Lung (tissue), 11 donors: ENCODE measurements at regions not wholly inside any gene's neighbourhood (a gene's known extent, or its start where the extent isn't known, plus 50 kb on each side); places are given as distances from the start of the nearest gene placed in this dataset.
A peak's percentile ranks its signal among the peaks of the same experiment; 100 is the strongest.

ENCODE experiments used
- ATAC-seq: fragments of 200-7000 bp; cut with Tn5 transposase; one replicate; pipeline ENCODE4 v1.9.1; 2020; ENCODE audit warnings: moderate number of reproducible peaks; ENCODE audit not compliant: insufficient read depth, low FRiP score
- DNase-seq, 3 donors: peaks; one replicate each; pipeline ENCODE4 v3.0.0-alpha.2; 2013 to 2017
- H3K27ac ChIP-seq, 2 donors: one replicate each; pipeline ENCODE4 v1.5.1; 2013; ENCODE audit warnings: mild to moderate bottlenecking in 2 of 2, moderate library complexity in 2 of 2, control low read depth in 1 of 2, inconsistent platforms in 1 of 2, low read depth in 1 of 2, low read length in 1 of 2
- H3K27me3 ChIP-seq, 3 donors: one replicate each; pipeline ENCODE4 v1.5.1; 2013; ENCODE audit warnings: low read length in 2 of 3; ENCODE audit not compliant: control insufficient read depth in 3 of 3, insufficient read depth in 3 of 3
- H3K36me3 ChIP-seq, 4 donors: one replicate each; pipeline ENCODE4 v1.5.1; 2013; ENCODE audit warnings: low read length in 4 of 4, mild to moderate bottlenecking in 1 of 4, moderate library complexity in 1 of 4; ENCODE audit not compliant: control insufficient read depth in 4 of 4, insufficient read depth in 4 of 4
- H3K4me1 ChIP-seq, 5 donors: one replicate each; pipeline ENCODE4 v1.5.1; 2013; ENCODE audit warnings: low read length in 5 of 5, mild to moderate bottlenecking in 2 of 5, moderate library complexity in 1 of 5; ENCODE audit not compliant: control insufficient read depth in 5 of 5, insufficient read depth in 5 of 5
- H3K4me3 ChIP-seq: one replicate; pipeline ENCODE4 v1.5.1; 2013; ENCODE audit warnings: mild to moderate bottlenecking, control low read depth, moderate library complexity
- H3K9ac ChIP-seq, 2 donors: one replicate each; pipeline ENCODE4 v1.5.1; 2013; ENCODE audit warnings: low read length in 2 of 2, control low read depth in 1 of 2; ENCODE audit not compliant: insufficient read depth in 1 of 2
- H3K9me3 ChIP-seq, 4 donors: one replicate each; pipeline ENCODE4 v1.5.1; 2013; ENCODE audit warnings: low read length in 3 of 4, mild to moderate bottlenecking in 1 of 4, moderate library complexity in 1 of 4; ENCODE audit not compliant: control insufficient read depth in 4 of 4, insufficient read depth in 3 of 4
- CTCF ChIP-seq: IDR thresholded peaks from 2 replicates; pipeline ENCODE4 v1.5.1; 2012; ENCODE audit warnings: mild to moderate bottlenecking; ENCODE audit errors: control extremely low read depth, extremely low read depth
- WGBS, 2 donors: extraction: QIAGEN DNeasy Blood & Tissue Kit; methylation state at CpG; one replicate each; pipeline ENCODE4 v1.1.7; 2013; 5-methylcytosine and 5-hydroxymethylcytosine counted together
- donor health status: control.
- donor health status: control.
- donor health status: Bipolar disorder and iron deficiency.
- donor health status: healthy.
- donor health status: DM: yes; HTN: yes; CAD: no.

DNA sequence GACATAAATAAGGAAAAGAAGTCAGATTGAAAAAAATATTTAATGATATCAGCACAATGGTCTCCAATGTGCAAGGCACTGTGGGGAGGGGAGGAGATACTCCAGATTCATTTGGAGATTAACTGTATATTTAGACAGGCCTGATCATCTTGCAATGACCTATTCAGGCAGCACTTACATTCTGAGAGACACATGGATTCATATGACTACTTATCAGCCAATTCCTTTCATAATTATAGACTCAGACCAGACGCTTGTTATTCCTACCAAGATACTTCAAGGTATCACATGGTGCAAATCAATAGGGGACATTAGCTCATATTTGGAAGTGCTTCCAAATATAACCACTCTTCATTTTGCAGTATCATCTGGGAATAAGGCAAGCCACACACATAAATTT is 153.5 kb upstream of the TARS1 start:
- H3K27me3 ChIP-seq: no peaks in the 10 kb centered on the region
- H3K27ac ChIP-seq: no peak overlapping the region
- H3K4me1 ChIP-seq: peaks cover 0 to 10% (median 0%) of the 10 kb centered on the region in 5 donors
- 80 to 90% methylated on average over 1 of the region's 1 CpG for WGBS, 2 donors
- TF ChIP-seq CTCF: no peak
- H3K9me3 ChIP-seq: no peaks in the 10 kb centered on the region
- H3K9ac ChIP-seq: no peak overlapping the region
- no peak overlapping the region for H3K4me3 ChIP-seq
- DNase-seq (no peak), ATAC-seq (no peak)
- H3K36me3 ChIP-seq: no peaks in the 10 kb centered on the region

DNA sequence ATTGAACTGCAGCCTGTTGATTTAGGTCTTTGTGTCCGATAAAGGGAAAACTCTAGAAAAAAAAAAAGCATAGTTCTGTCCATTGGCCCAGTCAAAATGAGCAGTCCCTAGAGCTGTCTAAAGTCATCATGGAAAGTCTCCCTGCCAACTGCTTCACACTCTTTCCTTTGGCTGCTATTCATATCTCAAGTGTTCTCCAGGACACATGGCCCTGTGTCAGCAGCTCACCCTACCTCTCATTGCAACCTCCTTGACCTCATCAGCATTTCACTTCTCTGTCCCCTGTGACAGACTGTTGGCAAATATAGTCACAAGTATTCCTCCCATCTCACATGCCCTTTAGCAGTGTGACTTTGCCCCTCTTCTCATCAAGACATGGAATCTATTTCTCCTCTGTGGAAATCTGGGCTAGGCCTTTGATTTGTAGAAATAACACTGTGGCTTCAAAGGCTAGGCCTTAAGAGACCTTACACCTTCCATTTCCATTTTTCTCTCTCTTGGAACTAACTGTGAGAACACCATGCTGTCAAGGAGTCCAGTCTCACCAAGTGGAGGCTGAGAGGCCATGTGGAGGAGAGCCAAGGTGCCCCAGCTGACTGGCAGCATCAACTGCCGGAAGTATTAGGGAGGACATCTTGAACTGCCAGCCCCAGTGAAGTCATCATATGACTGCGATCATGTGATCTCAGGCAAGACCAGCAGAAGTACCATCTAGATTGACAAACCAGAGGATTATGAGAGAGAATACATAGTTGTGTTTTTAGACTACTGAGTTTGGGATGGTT is 149.4 kb upstream of the TARS1 start:
- Histone ChIP-seq H3K27me3 (no peaks in the 10 kb centered on the region), H3K27ac (peak overlapping the region in 1 of 2 donors; percentile 77), H3K9me3 (no peaks in the 10 kb centered on the region), H3K4me1 (no peaks in the 10 kb centered on the region), H3K36me3 (no peaks in the 10 kb centered on the region), H3K4me3 (no peak overlapping the region), H3K9ac (no peak overlapping the region)
- WGBS, 2 donors: 57 to 81% methylated on average over 3 of the region's 3 CpGs
- peak; percentile 27 for ATAC-seq
- DNase-seq: no peak
- no peak for TF ChIP-seq CTCF

DNA sequence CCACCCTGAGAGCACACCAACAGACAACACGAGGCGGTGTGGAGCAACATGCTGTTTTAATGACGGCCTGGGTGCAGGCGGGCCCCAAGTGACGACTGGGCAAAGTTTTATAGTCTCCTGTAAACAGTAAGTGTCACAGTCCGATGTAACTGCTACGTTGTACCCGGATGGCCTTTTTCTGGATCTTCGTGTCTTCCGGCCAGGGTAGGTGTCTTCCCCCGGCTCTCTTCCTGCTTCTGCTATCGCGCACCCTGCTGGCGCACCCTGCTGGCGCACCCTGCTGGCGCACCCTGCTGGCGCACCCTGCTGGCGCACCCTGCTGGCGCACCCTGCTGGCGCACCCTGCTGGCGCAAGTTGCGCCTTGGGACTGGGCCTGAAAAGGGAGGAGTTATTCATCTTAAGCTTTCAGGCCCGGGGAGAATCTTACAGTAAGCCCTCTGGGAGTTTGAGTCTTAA is 143.0 kb upstream of the TARS1 start:
- DNase-seq (no peak), ATAC-seq (no peak)
- no peak for TF ChIP-seq CTCF
- Histone ChIP-seq H3K27ac (no peak overlapping the region), H3K9ac (no peak overlapping the region), H3K4me3 (no peak overlapping the region), H3K27me3 (no peaks in the 10 kb centered on the region), H3K36me3 (no peaks in the 10 kb centered on the region), H3K4me1 (peaks cover 0 to 6% (median 3%) of the 10 kb centered on the region in 5 donors), H3K9me3 (peaks cover 0 to 5% (median 0%) of the 10 kb centered on the region in 4 donors)
- 97 to 98% methylated on average over 23 of the region's 23 CpGs for WGBS, 2 donors
